VCaP (cell line): ENCODE measurements at regions not wholly inside any gene's neighbourhood (a gene's known extent, or its start where the extent isn't known, plus 50 kb on each side); places are given as distances from the start of the nearest gene placed in this dataset.

ENCODE experiments used
- H3K27ac ChIP-seq: fragments of 450-650 bp; 2 replicates; pipeline ENCODE4 v1.5.1; 2017
- TF ChIP-seq, protein P1 (sequence below): fragments of 450-650 bp; conservative IDR thresholded peaks from 2 replicates; pipeline ENCODE4 v1.5.1; 2017; ENCODE audit warnings: mild to moderate bottlenecking, moderate library complexity

DNA sequence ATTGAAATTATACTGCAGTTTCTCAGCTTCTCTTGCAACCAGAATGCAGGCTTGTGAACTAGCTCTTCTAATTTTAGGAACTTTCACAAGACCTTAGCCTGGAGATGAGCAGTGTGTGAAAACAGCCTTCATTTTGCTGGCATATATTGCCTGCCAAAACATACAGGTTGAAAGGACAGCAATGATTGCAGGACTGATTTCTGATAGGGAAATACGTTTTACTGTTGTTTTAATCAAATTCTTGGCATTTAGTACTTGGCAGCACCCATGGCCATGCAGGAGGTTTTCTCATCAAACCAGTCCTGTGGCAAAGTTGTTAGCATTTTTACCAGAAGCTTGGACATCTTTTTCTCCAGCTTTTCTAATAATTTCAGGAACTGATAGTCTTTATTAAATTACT, 91.9 kb upstream of the MUCL1 start:
- H3K27ac ChIP-seq = peak overlapping the region; percentile 86
- TF ChIP-seq, protein P1, sequence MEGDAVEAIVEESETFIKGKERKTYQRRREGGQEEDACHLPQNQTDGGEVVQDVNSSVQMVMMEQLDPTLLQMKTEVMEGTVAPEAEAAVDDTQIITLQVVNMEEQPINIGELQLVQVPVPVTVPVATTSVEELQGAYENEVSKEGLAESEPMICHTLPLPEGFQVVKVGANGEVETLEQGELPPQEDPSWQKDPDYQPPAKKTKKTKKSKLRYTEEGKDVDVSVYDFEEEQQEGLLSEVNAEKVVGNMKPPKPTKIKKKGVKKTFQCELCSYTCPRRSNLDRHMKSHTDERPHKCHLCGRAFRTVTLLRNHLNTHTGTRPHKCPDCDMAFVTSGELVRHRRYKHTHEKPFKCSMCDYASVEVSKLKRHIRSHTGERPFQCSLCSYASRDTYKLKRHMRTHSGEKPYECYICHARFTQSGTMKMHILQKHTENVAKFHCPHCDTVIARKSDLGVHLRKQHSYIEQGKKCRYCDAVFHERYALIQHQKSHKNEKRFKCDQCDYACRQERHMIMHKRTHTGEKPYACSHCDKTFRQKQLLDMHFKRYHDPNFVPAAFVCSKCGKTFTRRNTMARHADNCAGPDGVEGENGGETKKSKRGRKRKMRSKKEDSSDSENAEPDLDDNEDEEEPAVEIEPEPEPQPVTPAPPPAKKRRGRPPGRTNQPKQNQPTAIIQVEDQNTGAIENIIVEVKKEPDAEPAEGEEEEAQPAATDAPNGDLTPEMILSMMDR = no peak

DNA sequence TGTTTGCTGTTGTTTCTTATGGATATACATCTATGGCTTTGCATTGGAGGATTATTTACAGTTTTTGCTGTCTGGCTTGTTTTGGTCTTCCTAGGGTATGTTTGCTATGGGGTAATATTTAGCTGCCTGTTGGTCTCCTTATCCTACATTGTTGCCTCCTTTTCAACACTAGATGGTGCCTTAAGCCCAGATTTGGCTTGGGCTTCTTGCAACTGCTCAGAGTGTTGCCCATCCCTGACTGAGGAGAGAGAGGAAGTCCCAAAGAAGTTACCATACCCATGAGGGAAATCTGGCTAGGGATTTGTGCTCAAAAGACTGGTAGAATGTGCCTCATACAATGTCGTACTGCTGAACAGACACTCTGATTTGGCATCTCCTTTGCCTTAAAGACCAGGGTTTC, 94.6 kb upstream of the MUCL1 start:
- TF ChIP-seq, protein P1 = peak; percentile 86
- H3K27ac ChIP-seq = peak overlapping the region; percentile 40; the same call in 1 of the 2 replicates

- no peak overlapping the region for H3K27ac ChIP-seq
- TF ChIP-seq, protein P1 = no peak
Measured at GRCh38 chr12:54751493-54751892, 102.8 kb upstream of the MUCL1 start.

GRCh38 chr12:54749191-54749818, 101.1 kb upstream of the DCD start:
- H3K27ac ChIP-seq = no peak overlapping the region
- TF ChIP-seq, protein P1 = peak; percentile 90

DNA sequence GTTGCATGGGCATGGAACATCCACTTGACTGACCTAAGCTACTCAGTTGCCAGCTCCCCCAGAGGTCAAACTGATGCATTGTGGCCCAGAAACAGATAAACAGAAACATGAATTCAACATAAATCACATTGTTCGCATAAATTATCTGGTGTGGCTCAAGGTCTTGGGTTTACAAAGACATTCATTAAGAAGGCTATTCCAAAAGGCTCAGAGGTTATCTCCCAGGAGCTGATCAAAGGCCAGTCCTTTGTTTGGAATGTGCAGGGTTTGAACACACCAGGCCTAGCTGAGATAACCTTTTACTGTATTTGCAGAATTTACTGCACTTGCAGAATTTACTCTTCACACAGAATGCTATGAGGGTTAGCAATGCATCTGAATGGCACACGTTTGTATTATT, 96.4 kb upstream of the DCD start:
- no peak overlapping the region for H3K27ac ChIP-seq
- TF ChIP-seq, protein P1 = no peak

DNA sequence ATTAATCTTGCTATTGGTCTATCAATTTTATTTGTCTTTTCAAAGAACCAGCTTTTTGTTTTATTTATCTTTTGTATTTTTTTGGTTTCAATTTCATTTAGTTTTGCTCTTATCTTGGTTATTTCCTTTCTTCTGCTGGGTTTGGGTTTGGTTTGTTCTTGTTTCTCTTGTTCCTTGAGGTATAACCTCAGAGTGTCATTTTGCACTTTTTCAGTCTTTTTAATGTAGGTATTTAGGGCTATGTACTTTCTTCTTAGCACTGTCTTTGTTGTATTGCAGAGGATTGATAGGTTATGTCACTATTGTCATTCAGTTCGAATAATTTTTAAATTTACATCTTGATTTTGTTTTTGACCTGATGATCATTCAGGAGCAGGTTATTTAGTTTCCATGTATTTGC, 92.7 kb upstream of the DCD start:
- TF ChIP-seq, protein P1 = no peak
- no peak overlapping the region for H3K27ac ChIP-seq

DNA sequence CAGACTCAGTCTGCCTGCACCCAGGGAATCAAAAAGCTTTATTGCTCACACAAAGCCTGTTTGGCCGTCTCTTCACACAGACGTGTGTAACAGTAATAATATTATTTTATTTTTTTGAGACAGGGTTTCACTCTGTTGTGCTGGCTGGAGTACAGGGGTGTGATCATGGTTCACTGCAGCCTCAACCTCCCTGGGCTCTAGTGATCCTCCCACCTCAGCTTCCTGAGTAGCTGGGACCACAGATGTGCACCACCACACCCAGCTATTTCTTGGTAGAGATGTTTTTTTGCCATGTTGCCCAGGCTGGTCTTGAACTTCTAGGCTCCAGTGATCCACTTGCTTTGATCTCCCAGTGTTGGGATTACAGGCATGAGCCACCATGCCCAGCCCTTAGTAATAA, 88.4 kb upstream of the DCD start:
- H3K27ac ChIP-seq = no peak overlapping the region
- TF ChIP-seq, protein P1 = no peak
